Right lobe of liver (tissue), 6 donors: ENCODE measurements at regions not wholly inside any gene's neighbourhood (a gene's known extent, or its start where the extent isn't known, plus 50 kb on each side); places are given as distances from the start of the nearest gene placed in this dataset.
A peak's percentile ranks its signal among the peaks of the same experiment; 100 is the strongest.

Source experiments
- ATAC-seq, 4 donors: fragments of 200-7000 bp; cut with Tn5 transposase; one replicate each; pipeline ENCODE4 v1.9.1; 2020; ENCODE audit warnings: mild to moderate bottlenecking in 4 of 4, moderate library complexity in 4 of 4
- DNase-seq, 3 donors: peaks; one replicate each; pipeline ENCODE4 v3.0.0-alpha.2; 2020
- H3K27ac ChIP-seq, 3 donors: fragments of 200-600 bp; one replicate each; pipeline ENCODE4 v1.8.0; 2022
- H3K27me3 ChIP-seq, 2 donors: fragments of 200-600 bp; one replicate each; pipeline ENCODE4 v1.8.0; 2022
- H3K36me3 ChIP-seq, 4 donors: fragments of 200-600 bp; sonication (generic) in 1 of 4; one replicate each; pipeline versions ENCODE4 v1.5.1 to v1.8.0; 2017 to 2022; ENCODE audit warnings: control low read depth in 1 of 4
- H3K4me1 ChIP-seq, 4 donors: fragments of 200-600 bp; sonication (generic) in 1 of 4; one replicate each; pipeline versions ENCODE4 v1.5.1 to v1.8.0; 2017 to 2022; ENCODE audit warnings: control low read depth in 1 of 4
- H3K4me3 ChIP-seq, 3 donors: fragments of 200-600 bp; one replicate each; pipeline ENCODE4 v1.8.0; 2022
- H3K9me3 ChIP-seq, 4 donors: fragments of 200-600 bp; sonication (generic) in 1 of 4; one replicate each; pipeline versions ENCODE4 v1.5.1 to v1.8.0; 2017 to 2022; ENCODE audit warnings: control low read depth in 1 of 4
- CTCF ChIP-seq, 4 donors: fragments of 200-600 bp in 3 of 4; fragments of 450-650 bp in 1 of 4; IDR thresholded peaks; one replicate each; pipeline versions ENCODE4 v1.5.1 to v1.8.0; 2016 to 2022; ENCODE audit warnings: antibody characterized with exemption in 4 of 4, mild to moderate bottlenecking in 2 of 4
- POLR2A ChIP-seq: fragments of 450-650 bp; IDR thresholded peaks from one replicate; pipeline ENCODE4 v1.6.1; 2017; ENCODE audit warnings: antibody characterized with exemption, mild to moderate bottlenecking
- WGBS: methylation state at CpG from one replicate; pipeline ENCODE4 v1.1.6; 2018; ENCODE audit warnings: low coverage, low lambda C conversion rate; ENCODE audit not compliant: insufficient coverage; ENCODE audit errors: missing lambda C conversion rate; 5-methylcytosine and 5-hydroxymethylcytosine counted together
- intact Hi-C, 2 donors: fragments of 100-400 bp; cut with DNase I; formaldehyde crosslinking; loops; one replicate each; pipeline versions ENCODE4 v1.11.2 to v1.14.1; 2022
- donor health status: DM: no; HTN: yes; CAD: no.
- donor health status: DM: no; HTN: no; CAD: no.
- donor health status: DM: no; HTN: no; CAD: no.
- donor health status: DM: no; HTN: yes; CAD: no.
- donor health status: DM: no; HTN: yes; CAD: no.

GRCh38 chr2:60125611-60126426, 427.6 kb downstream of the BCL11A start:
- intact Hi-C loops: no loop called here
- Histone ChIP-seq H3K9me3 (no peaks in the 10 kb centered on the region), H3K27me3 (no peaks in the 10 kb centered on the region), H3K36me3 (no peaks in the 10 kb centered on the region), H3K4me3 (no peak overlapping the region), H3K4me1 (no peaks in the 10 kb centered on the region), H3K27ac (no peak overlapping the region)
- TF ChIP-seq CTCF (IDR thresholded peaks at IDR 0.05): no peak
- TF ChIP-seq POLR2A: no peak
- whole genome bisulfite sequencing: 40% methylated on average over 8 of the region's 8 CpGs
- peak in 1 of 4 donors; percentile 20 for ATAC-seq
- DNase-seq: no peak

GRCh38 chr2:60119778-60120177, 433.7 kb downstream of the BCL11A start:
- WGBS: 42% methylated on average over 2 of the region's 2 CpGs
- DNase-seq: no peak
- no peak overlapping the region for H3K27ac ChIP-seq
- H3K36me3 ChIP-seq: no peaks in the 10 kb centered on the region
- H3K27me3 ChIP-seq: no peaks in the 10 kb centered on the region
- intact Hi-C loops: no loop called here
- TF ChIP-seq POLR2A: no peak
- TF ChIP-seq CTCF (IDR thresholded peaks at IDR 0.05): peak in 3 of 4 donors; percentile 17 to 23 (median 22)
- ATAC-seq: peak in 1 of 4 donors; percentile 35
- no peaks in the 10 kb centered on the region for H3K4me1 ChIP-seq
- H3K9me3 ChIP-seq: no peaks in the 10 kb centered on the region
- no peak overlapping the region for H3K4me3 ChIP-seq

GRCh38 chr2:60118917-60119316, 434.5 kb downstream of the BCL11A start:
- H3K4me1 ChIP-seq: no peaks in the 10 kb centered on the region
- no peak overlapping the region for H3K4me3 ChIP-seq
- ATAC-seq (no peak), DNase-seq (no peak)
- intact Hi-C loops: no loop called here
- 70% methylated on average over 1 of the region's 1 CpG for WGBS
- TF ChIP-seq POLR2A (no peak), CTCF (IDR thresholded peaks at IDR 0.05) (no peak)
- H3K36me3 ChIP-seq: no peaks in the 10 kb centered on the region
- H3K27ac ChIP-seq: no peak overlapping the region
- H3K9me3 ChIP-seq: no peaks in the 10 kb centered on the region
- no peaks in the 10 kb centered on the region for H3K27me3 ChIP-seq

GRCh38 chr2:60118061-60118460, 435.4 kb downstream of the BCL11A start:
- DNase-seq (no peak), ATAC-seq (peak in 1 of 4 donors; percentile 70)
- H3K4me3 ChIP-seq: no peak overlapping the region
- H3K27me3 ChIP-seq: no peaks in the 10 kb centered on the region
- 25% methylated on average over 1 of the region's 1 CpG for WGBS
- no peaks in the 10 kb centered on the region for H3K9me3 ChIP-seq
- no peak overlapping the region for H3K27ac ChIP-seq
- TF ChIP-seq CTCF (IDR thresholded peaks at IDR 0.05) (peak in 1 of 4 donors; percentile 14), POLR2A (no peak)
- H3K4me1 ChIP-seq: no peaks in the 10 kb centered on the region
- intact Hi-C loops: no loop called here
- no peaks in the 10 kb centered on the region for H3K36me3 ChIP-seq
